ENCODE measurements at regions not wholly inside any gene's neighbourhood (a gene's known extent, or its start where the extent isn't known, plus 50 kb on each side); places are given as distances from the start of the nearest gene placed in this dataset.

- TF ChIP-seq CTCF (IDR thresholded peaks at IDR 0.05) (no peak), POLR2A (IDR thresholded peaks at IDR 0.05) (no peak)
These were observed 360.9 kb downstream of the PRDM5 start for GRCh38 chr4:120561648-120562047.
